Thyroid gland (tissue), 4 donors: ENCODE measurements at regions not wholly inside any gene's neighbourhood (a gene's known extent, or its start where the extent isn't known, plus 50 kb on each side); places are given as distances from the start of the nearest gene placed in this dataset.

Source experiments
- POLR2A ChIP-seq, 2 donors: fragments of 450-650 bp; IDR thresholded peaks; one replicate each; pipeline ENCODE4 v1.6.1; 2017; ENCODE audit warnings: antibody characterized with exemption in 2 of 2, mild to moderate bottlenecking in 2 of 2, moderate library complexity in 1 of 2
- TF ChIP-seq, protein P1 (sequence below), 6 experiments: fragments of 200-600 bp in 3 of 6; fragments of 450-650 bp in 3 of 6; sonication (generic) in 3 of 6; IDR thresholded peaks; one replicate each; pipeline ENCODE4 v1.5.1; 2016 to 2019; ENCODE audit warnings: antibody characterized with exemption in 6 of 6, mild to moderate bottlenecking in 2 of 6, inconsistent platforms in 1 of 6, moderate library complexity in 1 of 6

DNA sequence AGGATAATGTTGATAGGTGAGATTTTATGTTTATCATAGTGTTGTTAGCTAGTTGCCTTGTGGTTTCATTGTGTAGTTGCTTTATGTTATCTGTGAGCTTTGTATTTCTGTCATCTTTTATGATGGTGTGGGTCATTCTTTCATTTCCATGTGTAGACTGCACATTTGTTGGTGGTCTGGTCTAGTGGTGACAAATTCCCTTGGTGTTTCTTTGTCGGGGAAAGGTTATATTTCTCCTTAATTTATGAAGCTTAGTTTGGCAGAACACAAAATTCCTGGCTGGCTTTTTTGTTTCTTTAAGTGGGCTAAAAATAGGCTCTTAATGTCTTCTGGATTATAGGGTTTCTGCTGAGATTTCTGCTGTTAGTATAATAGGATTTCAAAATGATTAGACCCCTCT lies 347.2 kb upstream of the ADAMTS5 start:
- TF ChIP-seq, protein P1, sequence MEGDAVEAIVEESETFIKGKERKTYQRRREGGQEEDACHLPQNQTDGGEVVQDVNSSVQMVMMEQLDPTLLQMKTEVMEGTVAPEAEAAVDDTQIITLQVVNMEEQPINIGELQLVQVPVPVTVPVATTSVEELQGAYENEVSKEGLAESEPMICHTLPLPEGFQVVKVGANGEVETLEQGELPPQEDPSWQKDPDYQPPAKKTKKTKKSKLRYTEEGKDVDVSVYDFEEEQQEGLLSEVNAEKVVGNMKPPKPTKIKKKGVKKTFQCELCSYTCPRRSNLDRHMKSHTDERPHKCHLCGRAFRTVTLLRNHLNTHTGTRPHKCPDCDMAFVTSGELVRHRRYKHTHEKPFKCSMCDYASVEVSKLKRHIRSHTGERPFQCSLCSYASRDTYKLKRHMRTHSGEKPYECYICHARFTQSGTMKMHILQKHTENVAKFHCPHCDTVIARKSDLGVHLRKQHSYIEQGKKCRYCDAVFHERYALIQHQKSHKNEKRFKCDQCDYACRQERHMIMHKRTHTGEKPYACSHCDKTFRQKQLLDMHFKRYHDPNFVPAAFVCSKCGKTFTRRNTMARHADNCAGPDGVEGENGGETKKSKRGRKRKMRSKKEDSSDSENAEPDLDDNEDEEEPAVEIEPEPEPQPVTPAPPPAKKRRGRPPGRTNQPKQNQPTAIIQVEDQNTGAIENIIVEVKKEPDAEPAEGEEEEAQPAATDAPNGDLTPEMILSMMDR (IDR thresholded peaks at IDR 0.05), result no peak
- no peak for TF ChIP-seq POLR2A (IDR thresholded peaks at IDR 0.05)
